Nephron (organoid): ENCODE measurements at regions not wholly inside any gene's neighbourhood (a gene's known extent, or its start where the extent isn't known, plus 50 kb on each side); places are given as distances from the start of the nearest gene placed in this dataset.

Experiments
- H3K27ac Mint-ChIP-seq, 3 experiments: 2 replicates each; pipeline ENCODE4 v1.8.0; 2020; ENCODE audit warnings: mixed read lengths in 3 of 3, mild to moderate bottlenecking in 2 of 3, moderate library complexity in 1 of 3
- H3K27me3 Mint-ChIP-seq: 2 replicates; pipeline ENCODE4 v1.8.0; 2021; ENCODE audit warnings: low read depth, mild to moderate bottlenecking, moderate library complexity, mixed read lengths
- H3K36me3 Mint-ChIP-seq: 2 replicates; pipeline ENCODE4 v1.8.0; 2020; ENCODE audit warnings: low read depth, mixed read lengths
- H3K4me1 Mint-ChIP-seq: 2 replicates; pipeline ENCODE4 v1.8.0; 2020; ENCODE audit warnings: mixed read lengths
- H3K4me3 Mint-ChIP-seq, 3 experiments: 2 replicates each; pipeline ENCODE4 v1.8.0; 2020; ENCODE audit warnings: mild to moderate bottlenecking in 3 of 3, mixed read lengths in 3 of 3, moderate library complexity in 2 of 3
- H3K9me3 Mint-ChIP-seq: 2 replicates; pipeline ENCODE4 v1.8.0; 2020; ENCODE audit warnings: mixed read lengths
- TF ChIP-seq, protein P1 (sequence below), 3 experiments: fragments of 200-600 bp; sonication (generic); IDR thresholded peaks; one replicate each; pipeline ENCODE4 v1.5.0; 2021; ENCODE audit warnings: antibody characterized with exemption in 3 of 3; ENCODE audit not compliant: unreplicated experiment in 3 of 3

DNA sequence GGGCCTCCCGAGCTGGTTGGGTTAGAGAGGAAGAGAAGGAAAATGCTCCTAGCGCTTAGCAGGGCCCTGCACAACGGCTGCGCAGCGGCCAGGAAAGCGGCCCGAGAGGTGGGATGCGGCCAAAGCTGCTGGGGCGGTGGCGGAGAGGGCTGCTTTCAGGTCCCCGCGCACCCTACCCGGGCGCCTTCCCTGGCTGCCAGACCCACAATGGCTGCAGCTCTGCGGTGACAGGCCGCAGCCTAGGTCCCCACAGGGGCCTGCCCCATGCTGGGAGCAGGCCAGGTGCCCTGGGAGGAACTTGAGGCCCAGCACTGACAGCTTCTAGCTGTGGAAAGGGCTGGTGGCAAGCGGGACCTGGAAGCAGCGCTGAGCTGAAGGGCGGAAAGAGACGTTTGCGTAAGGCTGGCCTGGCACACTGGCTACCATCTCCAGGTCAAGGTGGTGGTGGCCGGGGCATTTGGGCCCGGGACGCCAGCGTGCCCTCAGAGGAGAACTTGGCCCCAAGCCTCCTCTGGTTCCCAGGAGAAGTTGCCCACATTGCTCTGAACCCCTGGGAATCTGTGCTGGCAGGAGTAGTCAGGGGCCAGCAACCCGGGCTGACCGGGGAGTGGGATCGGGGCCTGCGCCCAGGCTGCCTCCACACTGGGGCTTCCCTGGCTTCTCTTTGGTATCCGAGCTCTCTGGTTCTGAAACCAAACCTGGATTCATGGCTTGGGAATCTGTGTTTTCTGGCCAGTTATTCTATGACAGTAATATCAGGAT is 72.9 kb upstream of the ZNF804B start:
- Mint-ChIP-seq H3K9me3 (no peaks in the 10 kb centered on the region), H3K27me3 (no peaks in the 10 kb centered on the region), H3K36me3 (no peaks in the 10 kb centered on the region), H3K27ac (no peak overlapping the region), H3K4me3 (no peak overlapping the region), H3K4me1 (no peaks in the 10 kb centered on the region)
- TF ChIP-seq, protein P1, sequence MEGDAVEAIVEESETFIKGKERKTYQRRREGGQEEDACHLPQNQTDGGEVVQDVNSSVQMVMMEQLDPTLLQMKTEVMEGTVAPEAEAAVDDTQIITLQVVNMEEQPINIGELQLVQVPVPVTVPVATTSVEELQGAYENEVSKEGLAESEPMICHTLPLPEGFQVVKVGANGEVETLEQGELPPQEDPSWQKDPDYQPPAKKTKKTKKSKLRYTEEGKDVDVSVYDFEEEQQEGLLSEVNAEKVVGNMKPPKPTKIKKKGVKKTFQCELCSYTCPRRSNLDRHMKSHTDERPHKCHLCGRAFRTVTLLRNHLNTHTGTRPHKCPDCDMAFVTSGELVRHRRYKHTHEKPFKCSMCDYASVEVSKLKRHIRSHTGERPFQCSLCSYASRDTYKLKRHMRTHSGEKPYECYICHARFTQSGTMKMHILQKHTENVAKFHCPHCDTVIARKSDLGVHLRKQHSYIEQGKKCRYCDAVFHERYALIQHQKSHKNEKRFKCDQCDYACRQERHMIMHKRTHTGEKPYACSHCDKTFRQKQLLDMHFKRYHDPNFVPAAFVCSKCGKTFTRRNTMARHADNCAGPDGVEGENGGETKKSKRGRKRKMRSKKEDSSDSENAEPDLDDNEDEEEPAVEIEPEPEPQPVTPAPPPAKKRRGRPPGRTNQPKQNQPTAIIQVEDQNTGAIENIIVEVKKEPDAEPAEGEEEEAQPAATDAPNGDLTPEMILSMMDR (IDR thresholded peaks at IDR 0.05; ENCODE audit: unreplicated experiment in 3 of 3): no peak

DNA sequence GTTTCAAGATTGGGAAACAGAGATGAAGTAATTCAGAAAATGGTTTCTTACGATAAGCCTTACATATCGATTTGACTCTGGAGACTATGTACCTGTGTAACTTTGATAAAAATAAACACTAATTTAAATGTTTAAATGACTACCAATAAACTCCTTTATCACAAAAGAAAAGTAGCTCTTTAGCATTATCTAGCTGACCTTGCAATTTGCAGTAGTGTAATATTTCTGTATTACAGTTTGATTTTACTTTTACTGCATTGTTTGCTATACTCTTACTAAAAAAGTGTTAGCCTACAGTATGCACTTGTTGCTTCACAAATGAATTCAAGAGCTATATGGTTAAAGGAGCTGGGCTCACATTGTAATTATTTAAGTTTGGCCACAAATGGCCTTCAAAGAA is 77.8 kb upstream of the ZNF804B start:
- no peaks in the 10 kb centered on the region for H3K27me3 Mint-ChIP-seq
- no peak overlapping the region for H3K4me3 Mint-ChIP-seq
- TF ChIP-seq, protein P1 (IDR thresholded peaks at IDR 0.05; ENCODE audit: unreplicated experiment in 3 of 3): no peak
- no peak overlapping the region for H3K27ac Mint-ChIP-seq
- H3K9me3 Mint-ChIP-seq: peaks cover 4% of the 10 kb centered on the region
- H3K36me3 Mint-ChIP-seq: no peaks in the 10 kb centered on the region
- H3K4me1 Mint-ChIP-seq: no peaks in the 10 kb centered on the region

DNA sequence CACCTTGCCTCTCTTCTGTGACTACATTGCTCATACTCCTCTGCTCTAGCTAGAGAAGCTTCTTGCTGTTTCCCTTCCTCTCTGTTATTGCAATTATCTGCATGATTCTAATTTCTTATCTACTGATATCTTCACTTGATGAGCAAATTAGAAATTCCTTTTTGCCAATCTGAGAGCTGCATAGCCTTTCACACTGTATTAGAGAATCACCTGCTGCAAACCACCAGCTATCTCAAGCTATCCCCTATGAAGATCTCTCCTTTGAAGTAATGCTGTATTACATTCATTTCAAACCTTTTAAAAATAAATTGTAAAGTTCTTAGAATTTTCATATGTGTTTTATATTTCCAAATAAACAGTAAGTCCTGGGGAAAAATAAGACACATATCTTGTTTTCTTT is 89.0 kb upstream of the ZNF804B start:
- Mint-ChIP-seq H3K9me3 (no peaks in the 10 kb centered on the region), H3K4me3 (no peak overlapping the region), H3K36me3 (no peaks in the 10 kb centered on the region)

DNA sequence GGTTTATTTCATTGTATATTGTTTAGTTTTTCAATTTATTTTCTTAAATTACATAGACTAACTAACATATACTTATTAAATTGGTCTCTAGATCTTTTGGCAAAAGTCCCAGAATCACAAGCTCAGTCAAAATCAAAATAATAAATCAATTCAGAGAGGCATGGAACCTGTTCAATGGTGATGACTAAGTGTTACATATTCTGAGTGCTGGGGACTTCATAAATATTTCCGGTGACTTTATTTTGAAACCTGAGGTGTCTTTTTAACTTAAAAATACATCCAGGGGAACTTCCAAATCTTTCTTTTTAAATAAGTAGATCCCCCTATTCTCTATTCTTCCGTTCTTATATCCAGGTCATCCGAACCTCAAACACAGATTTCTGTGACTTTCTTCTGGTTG is 89.6 kb upstream of the ZNF804B start:
- TF ChIP-seq, protein P1 (IDR thresholded peaks at IDR 0.05; ENCODE audit: unreplicated experiment in 3 of 3): no peak
- H3K27ac Mint-ChIP-seq: no peak overlapping the region
- H3K4me1 Mint-ChIP-seq: no peaks in the 10 kb centered on the region
- no peaks in the 10 kb centered on the region for H3K9me3 Mint-ChIP-seq
- H3K27me3 Mint-ChIP-seq: peaks cover 4% of the 10 kb centered on the region
- no peaks in the 10 kb centered on the region for H3K36me3 Mint-ChIP-seq
- no peak overlapping the region for H3K4me3 Mint-ChIP-seq

More for the DNA sequence above, 89.0 kb upstream of the ZNF804B start:
- TF ChIP-seq, protein P1 (IDR thresholded peaks at IDR 0.05; ENCODE audit: unreplicated experiment in 3 of 3): no peak
- Mint-ChIP-seq H3K27ac (no peak overlapping the region), H3K27me3 (peaks cover 4% of the 10 kb centered on the region), H3K4me1 (no peaks in the 10 kb centered on the region)

DNA sequence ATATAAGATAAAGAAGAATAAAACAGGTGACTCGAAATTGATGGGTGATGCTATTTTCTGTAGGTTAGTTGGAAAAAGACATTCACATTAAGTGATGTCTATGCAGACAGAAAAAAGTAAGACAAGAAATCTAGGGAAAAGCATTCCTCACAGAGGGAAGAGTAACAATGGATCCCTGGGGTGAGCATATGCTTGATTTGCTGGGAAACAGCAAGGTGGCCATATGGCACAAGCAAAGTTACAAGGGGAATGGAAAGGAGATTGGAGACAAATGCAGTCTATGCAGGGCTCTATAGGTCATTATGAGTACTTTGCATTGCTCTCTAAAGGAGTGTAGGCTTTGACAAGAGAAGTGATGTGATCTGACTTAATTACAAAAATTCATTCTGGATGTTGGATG is 90.9 kb upstream of the ZNF804B start:
- Mint-ChIP-seq H3K27me3 (peaks cover 4% of the 10 kb centered on the region), H3K4me3 (no peak overlapping the region), H3K9me3 (no peaks in the 10 kb centered on the region), H3K4me1 (no peaks in the 10 kb centered on the region), H3K27ac (no peak overlapping the region), H3K36me3 (no peaks in the 10 kb centered on the region)
- TF ChIP-seq, protein P1 (IDR thresholded peaks at IDR 0.05; ENCODE audit: unreplicated experiment in 3 of 3): no peak

DNA sequence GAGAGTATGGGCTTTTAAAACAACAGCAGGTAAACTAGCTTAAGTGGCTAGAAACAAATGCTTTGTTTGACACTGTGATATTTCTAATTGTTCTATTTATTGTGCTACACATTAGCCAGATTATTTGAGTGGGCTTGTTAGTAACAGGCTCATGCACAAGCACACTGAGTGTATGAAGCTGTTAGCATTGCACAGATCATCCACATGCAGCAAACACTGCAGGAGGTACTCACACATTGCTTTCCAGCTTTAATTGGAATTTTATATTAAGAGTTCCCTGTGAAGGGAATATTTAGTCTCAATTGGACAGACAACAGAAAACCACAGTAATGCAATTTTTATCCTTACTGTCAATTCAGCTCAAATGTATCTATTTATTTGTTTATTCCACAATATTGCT is 92.9 kb upstream of the ZNF804B start:
- H3K4me3 Mint-ChIP-seq: no peak overlapping the region
- H3K9me3 Mint-ChIP-seq: no peaks in the 10 kb centered on the region
- no peaks in the 10 kb centered on the region for H3K4me1 Mint-ChIP-seq
- H3K36me3 Mint-ChIP-seq: no peaks in the 10 kb centered on the region
- TF ChIP-seq, protein P1 (IDR thresholded peaks at IDR 0.05; ENCODE audit: unreplicated experiment in 3 of 3): no peak
- no peaks in the 10 kb centered on the region for H3K27me3 Mint-ChIP-seq
- H3K27ac Mint-ChIP-seq: no peak overlapping the region
